ENCODE measurements at regions not wholly inside any gene's neighbourhood (a gene's known extent, or its start where the extent isn't known, plus 50 kb on each side); places are given as distances from the start of the nearest gene placed in this dataset.

DNA sequence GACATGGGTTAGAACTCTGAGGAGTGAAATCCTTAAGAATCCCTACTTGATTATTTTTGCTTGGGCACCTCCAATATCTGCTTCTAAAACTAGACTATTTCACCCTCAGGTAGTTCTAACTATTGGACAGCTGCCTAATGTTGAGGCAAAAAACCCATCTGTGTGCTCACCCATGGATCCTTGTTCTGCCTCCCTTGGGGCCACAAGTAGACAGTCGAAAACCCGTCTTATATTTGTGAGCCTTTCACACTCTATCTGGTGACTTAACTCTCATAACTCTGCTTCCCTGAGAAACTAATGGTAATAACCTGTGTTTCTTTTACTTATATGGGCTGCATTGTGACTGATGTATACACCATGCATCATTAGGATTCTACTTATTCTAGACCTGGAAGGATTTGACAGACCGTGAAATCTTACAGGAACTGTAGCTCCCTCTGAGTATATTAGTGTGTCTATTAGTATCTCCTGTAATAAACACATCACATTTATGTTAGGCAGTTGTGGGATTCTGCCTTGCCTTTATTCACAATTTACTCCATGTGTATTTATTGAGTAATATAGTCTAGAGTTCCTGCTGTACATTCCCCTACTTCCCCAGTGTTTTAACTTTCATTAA lies 94.6 kb upstream of the SGCD start:
- DNase-seq (ENCODE audit: low spot score), result no peak

DNA sequence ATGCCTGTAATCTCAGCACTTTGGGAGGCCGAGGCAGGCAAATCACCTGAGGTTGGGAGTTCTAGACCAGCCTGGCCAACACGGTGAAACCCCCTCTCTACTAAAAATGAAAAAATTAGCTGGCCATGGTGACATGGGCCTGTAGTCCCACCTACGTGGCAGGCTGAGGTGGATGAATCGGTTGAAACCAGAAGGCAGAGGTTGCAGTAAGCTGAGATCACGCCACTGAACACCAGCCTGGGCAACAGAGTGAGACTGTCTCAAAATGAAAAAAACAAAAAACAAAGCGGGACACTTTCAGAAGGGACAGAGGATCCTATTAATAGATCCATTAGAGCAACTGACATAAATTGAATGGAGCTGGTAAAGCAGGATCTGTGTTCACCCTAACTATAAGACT lies 89.6 kb upstream of the SGCD start:
- DNase-seq (ENCODE audit: low spot score), result no peak

DNA sequence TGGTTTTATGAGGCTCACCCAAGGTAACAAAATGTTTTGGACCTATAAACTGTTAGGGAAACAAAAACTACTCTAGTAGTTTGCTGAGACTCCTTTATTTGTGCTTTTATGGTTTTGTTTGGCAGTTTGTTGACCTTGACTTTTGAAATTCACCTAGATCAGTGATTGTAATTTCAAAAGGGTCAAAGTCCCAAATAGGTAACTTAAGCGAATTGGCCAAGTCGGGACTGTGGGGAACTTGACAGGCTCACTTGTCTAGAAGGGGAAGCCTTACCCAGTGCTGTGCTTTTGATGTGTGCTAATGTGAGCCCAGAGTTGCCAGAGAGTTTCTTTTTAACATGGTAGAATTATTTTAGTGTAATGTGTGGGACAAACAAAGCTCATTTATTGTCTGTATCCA lies 87.2 kb upstream of the SGCD start:
- no peak for DNase-seq (ENCODE audit: low spot score)

DNA sequence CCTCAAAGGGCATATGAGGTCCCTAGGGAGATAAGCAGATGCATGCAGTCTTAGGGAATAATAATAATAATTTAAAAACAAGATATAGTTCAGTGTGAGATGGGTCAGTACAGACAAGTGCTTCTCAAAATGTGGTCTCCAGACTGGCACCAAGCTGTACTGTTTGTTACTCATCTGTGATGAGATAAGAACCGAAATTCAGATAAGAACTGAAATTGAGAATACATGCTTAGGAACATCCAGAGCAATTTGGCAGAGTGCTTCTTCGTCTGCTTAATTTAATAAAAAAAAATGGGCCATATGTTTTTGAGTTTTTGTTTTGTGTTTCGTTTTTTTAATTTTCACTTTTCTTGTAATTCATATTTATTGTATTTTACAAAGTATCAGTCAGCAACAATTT lies 86.5 kb upstream of the SGCD start:
- DNase-seq (ENCODE audit: low spot score), result no peak

DNA sequence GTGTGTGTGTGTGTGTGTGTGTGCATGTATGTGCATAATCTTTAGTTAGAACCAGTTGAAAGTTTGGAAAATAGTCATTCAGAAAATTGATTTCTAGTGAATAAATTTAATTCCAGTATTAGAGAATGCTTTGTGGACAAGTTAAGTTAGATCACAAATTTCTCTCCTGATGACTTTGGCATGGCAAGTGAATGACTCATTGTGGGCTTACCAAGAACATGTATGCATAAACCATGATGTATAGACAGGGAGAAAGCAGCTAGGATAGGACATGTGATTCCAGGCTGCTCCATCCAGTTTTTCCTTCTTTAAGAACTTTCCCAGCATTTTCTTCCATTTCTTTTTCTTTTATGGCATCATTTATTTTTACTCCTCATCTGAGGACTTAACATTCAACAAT lies 85.7 kb upstream of the SGCD start:
- no peak for DNase-seq (ENCODE audit: low spot score)

DNA sequence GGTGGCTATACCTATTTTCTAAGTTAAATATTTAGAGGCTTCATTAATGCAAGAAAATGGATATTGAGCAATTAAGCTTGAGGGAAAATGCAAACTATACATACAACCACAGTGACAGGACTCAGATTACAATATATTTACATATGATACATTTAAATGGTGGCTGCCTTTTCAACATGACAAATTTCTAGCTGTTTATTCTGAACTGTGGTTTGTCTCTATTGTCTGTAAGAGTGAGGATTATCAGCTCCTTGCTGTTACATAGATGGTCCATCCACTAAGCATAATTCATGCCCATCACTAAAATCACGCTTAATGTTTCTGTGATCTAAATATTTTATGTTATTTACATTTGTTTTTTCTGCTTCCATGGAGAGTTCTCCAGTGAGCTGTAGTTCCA lies 81.1 kb upstream of the SGCD start:
- no peak for DNase-seq (ENCODE audit: low spot score)

DNA sequence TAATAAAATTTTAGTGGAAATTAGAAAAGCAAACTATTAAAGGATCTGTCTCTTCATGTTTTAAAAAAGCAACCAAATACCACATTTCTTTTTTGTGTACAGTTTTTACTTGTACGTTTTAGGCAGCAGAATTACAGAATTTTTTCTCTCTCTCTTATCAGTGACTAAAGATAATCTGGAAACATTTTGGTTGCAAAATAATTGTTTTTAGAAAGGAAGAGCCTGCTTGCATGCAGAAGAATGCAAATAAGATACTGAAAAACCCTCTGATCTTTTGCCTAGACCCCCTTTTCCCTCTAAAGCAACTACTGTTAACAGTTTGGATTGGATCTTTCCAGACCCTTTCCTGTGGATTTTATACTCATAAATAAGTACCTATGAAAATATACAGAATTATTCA lies 75.9 kb upstream of the SGCD start:
- DNase-seq (ENCODE audit: low spot score), result no peak

DNA sequence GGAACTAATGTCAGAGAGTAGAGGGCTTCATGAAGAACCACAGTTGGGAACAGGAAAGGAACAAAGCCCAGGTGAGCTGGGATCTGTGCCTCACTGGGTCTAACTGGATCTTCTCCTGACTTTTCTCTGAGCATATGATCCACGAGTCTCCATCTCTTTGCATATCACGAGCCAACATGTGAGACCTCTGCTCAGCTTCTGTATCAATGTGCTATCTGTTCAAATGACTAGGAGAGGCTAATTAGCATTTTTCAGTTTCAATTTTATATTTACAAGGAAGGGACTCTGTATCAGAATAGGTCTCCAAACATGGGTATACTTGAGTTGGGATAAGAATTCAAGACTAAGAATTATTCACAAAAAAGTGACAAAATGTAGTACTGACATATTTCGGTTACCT lies 73.8 kb upstream of the SGCD start:
- no peak for DNase-seq (ENCODE audit: low spot score)

DNA sequence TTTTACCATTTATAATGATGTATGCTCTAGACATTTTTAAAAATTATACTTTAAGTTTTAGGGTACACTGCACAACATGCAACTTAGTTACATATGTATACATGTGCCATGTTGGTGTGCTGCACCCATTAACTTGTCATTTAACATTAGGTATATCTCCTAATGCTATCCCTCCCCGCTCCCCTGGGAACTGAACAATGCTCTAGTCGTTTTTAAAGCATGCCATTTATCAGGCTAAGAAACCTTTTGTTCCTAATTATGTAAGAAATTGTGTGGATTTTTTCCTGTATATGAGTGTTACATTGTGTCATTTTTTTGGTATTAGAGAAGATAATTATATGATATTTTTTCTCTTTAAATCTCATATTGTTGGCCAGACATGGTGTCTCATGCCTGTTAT lies 72.8 kb upstream of the SGCD start:
- no peak for DNase-seq (ENCODE audit: low spot score)

DNA sequence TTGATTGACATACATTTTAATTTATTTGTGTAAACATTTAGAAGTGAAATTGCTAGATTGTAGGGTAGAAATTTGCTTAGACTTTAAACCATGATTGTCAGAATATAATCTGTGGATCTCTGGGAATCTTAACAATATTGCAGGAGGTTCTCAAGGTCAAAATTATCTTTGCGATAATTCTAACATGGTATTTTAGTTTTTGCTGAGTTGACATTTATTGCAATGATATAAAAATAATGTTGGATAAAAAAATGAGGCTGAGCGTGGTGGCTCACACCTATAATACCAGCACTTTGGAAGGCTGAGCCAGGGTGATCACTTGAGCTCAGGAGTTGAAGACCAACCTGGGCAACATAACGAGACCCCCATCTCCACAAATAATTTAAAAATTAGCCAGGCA lies 70.3 kb upstream of the SGCD start:
- no peak for DNase-seq (ENCODE audit: low spot score)

DNA sequence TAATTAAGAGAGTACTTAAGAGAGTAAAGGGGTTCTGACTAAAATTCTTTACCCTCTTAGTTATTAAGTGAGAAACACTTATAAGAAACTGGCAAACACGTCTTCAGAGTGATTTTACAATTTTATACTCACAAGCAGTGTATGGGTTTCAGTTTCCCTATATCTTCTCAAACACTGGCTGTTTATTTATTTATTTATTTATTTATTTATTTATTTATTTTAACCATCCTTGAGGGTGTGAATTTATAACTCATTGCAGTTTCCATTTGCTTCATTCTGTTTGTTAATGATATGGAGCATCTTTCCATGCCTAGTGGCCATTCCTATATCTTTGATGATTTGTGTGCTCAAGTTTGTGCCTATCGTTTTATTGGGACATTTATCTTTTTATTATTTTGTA lies 68.0 kb upstream of the SGCD start:
- DNase-seq (ENCODE audit: low spot score), result no peak

DNA sequence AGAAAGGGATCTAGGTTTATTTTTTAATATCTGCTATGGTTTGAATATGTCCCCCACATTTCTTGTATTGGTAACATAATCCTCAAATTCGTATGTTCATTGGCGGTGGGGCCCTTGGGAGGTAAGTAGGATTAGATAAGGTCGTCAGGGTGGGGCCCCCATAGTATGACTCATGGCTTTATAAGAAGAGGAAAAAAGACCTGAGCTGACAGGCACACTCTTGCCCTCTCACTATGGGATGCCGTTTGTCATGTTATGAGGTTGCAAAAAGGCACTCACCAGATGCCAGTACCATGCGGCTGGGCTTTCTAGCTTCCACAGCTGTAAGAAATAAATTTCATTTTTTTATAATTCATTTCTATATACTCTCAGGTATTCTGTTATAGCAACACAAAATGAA lies 67.3 kb upstream of the SGCD start:
- no peak for DNase-seq (ENCODE audit: low spot score)

DNA sequence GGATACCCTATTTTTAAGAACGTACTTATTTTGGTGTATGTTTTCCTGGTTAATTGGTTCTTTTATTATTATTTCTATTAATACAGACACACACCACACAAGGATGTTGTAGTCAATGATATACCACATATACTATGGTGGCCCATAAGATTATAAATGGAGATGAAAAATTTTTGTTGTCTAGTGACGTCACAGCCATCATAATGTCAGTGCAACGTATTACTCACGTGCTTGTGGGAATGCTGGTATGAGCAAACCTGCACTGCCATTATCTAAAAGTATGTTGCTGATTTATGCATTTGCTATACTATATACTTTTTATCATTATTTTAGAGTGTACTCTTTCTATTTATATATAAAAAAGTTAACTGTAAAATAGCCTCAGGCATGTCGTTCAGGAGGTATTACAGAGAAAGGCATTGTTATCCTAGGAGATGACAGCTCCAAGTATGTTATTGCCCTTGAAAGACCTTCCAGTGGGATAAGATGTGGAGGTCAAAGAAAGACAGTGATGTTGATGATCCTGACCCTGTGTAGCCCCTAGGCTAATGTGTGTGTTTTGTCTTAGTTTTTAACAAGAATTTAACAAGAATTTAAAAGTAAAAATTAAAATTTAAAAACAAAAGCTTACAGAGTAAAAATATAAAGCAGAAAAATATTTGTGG lies 65.6 kb upstream of the SGCD start:
- no peak for DNase-seq (ENCODE audit: low spot score)

DNA sequence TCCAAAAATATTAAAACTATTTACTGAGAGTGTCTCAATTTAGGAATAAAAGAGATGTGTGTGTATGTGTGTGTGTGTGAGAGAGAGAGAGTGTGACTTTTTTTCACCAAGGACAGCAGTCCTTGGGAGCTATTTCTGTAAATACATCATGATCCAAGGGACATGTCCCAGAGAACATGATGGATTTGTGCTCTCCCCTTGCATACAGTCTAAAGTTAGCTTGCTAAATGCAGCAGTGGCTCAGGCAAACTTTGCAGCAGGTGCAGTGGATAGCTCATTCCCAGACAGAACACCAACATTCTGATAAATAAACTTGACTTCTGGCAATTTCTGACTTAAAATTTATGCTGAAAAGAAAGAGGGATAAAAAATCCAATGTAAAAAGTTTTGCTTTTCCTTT lies 55.4 kb upstream of the SGCD start:
- no peak for DNase-seq (ENCODE audit: low spot score)

DNA sequence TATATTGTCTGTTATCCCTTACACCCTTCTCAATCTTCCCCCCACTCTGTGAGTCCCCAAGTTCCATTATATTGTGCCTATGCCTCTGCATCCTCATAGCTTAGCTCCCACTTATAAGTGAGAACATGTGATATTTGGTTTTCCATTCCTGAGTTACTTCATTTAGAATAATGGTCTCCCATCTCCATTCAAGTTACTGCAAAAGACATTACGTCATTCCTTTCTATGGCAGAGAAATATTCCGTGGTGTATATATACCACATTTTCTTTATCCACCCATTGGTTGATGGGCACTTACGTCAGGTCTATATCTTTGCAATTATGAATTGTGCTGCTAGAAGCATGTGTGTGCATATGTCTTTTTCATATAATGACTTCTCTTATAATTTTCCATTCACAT lies 54.8 kb upstream of the SGCD start:
- no peak for DNase-seq (ENCODE audit: low spot score)

DNA sequence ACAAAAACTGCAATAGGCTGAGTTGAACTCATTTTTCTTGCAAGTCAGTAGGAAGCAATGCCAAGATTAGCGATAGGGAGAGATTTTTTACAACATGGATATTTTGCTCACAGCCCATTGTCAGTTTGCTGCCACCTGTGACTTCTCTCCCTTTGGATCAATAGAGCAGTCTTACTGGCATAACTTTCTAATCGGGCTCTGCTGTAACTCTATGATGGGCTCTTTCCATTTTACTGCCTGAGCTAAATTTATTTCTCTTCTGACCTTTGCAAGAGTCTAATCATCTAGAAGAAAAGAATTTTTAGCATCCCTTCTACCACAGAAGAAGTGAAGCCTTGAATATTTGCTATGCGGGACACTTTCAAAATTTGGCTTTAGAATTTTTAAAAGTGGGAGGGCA lies 53.6 kb upstream of the SGCD start:
- no peak for DNase-seq (ENCODE audit: low spot score)

DNA sequence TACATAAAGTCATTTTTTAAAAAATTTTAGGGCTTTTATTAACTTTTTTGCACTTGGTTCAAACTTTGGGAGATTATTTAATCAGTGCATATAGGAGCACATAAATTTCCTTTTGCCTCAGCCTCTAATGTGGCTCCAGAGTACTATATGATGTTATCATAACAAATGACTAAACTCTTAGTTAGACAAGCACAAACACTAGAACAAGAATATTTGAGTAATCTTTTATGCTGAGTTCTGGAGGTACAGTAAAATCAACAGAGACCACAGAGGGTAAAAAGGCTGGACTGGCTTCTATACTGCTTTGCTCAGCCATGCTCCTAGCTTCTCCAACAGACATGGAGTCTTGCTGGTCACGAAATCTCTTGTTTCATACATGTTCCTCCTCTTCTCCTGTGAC lies 52.5 kb upstream of the SGCD start:
- no peak for DNase-seq (ENCODE audit: low spot score)

Measured in mesenteric fat pad (tissue), 1 donor.